ENCODE measurements at regions not wholly inside any gene's neighbourhood (a gene's known extent, or its start where the extent isn't known, plus 50 kb on each side); places are given as distances from the start of the nearest gene placed in this dataset.
"Not testable (repeated sequence)": the region's sequence is repeated elsewhere in the genome, so short reads cannot be mapped to it uniquely, and the experiment has no call there.

DNA sequence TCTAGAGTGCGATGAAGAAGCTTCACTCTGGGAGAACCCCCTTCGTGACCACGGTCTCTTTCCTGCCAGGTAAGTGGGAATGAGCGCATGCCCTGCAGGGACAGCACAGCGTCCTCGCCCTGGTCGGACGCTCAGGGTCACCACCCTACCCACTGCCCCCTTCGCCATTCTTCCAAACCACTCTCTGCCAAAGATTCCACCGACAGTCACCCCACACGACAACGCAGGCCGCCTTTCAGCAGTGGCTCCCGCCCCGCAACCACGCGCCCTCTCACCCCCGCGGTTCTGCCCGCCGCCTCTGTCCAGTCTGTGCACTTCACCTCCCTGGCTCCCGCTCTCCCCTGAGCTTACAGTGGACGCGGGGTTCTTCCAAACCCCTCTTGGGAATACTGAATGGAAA is 82.3 kb upstream of the FCGR1A start:
- not testable (repeated sequence) for DNase-seq

DNA sequence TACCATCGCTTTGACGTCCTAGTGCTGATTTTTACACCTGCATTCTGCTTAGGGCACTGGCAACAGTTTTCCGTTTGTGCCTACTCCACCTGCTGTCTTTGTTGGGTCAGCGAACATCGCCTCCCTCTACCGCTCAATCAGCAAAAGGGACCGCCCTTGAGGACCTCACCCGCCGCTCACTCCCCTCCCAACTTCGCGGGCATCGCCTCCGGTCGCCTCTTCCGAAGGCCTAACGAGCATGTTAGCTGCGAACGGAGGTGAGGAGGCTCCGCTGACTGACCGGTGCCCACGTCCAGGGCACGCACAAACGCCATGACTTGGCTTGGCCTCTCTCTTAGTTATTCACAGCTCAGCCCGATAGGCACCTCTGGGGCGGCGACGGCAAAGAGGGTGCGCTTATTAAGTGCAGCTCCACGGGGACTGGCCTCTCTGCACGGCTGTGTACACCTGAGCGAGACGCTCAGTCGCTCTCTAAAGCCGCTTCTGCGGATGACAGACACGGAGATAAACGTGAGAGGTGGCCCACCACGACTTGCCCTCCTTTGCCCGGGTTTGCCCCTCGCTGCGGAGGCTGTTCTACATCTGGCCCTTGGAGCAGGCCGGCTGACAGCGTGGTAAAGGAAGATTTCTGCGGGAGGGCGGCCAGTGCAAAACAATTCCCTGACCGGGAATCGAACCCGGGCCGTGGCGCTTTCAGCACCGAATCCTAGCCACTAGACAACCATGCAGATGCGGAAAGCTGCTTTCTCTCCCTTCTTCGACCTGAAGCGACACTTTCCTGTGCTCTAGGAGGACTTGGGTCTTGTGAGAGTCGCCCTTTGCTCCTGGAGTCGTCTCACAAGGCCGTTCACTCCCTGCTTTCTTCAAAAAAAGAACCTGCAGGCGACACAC is 81.6 kb upstream of the FCGR1A start:
- not testable (repeated sequence) for DNase-seq

DNA sequence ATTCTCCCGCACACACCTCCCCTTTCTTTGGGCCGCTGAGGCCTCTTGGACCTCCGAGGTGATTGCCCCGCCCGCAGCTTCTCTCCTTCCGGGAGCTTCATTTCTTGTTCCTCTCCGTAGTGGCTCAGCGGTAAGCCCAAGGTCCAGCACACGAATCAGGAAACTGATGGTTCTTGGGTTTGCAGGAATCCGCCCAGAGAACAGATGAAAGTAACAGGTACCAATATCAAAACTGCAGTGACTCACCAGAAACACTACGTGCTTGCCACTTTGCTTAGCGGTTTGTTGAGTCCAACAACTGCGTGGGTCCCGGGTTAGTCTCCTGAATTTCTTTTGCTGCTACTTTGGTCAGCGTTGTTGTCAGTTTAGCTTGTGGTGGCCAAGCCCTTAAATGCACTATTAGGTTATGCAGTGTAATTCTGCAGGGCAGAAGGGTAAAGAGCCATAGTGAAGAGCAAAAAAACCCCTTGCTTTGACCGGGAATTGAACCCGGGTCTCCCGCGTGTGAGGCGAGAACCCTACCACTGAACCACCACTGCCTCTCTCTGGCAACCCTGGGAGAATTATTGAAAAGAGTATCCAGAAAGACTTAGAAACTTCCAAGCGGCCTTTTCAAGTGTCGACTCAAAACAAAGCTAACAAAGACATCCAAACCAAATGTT is 74.2 kb upstream of the FCGR1A start:
- DNase-seq, result peak in 29 of 51 donors; percentile 3 to 91 (median 45)

DNA sequence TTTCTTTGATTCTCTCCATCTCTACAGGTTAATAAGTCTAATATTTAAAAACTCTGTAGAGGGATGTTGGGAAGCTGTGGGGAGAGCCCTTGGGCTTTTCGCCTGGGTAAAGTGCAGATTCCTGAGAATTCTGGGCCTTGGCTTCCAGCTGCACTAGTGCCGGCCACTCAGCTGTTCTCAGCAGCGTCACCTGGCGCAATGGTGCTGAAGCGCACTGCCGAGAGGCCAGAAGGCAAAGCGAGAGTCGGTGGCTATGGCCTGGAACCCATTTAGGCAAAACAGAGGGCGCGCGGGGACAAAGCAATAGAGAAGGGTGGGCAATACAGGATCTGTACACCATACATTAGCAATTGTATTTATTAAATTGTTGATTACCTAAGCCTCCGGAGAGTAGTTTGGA is 70.8 kb upstream of the FCGR1A start:
- DNase-seq, result not testable (repeated sequence)

DNA sequence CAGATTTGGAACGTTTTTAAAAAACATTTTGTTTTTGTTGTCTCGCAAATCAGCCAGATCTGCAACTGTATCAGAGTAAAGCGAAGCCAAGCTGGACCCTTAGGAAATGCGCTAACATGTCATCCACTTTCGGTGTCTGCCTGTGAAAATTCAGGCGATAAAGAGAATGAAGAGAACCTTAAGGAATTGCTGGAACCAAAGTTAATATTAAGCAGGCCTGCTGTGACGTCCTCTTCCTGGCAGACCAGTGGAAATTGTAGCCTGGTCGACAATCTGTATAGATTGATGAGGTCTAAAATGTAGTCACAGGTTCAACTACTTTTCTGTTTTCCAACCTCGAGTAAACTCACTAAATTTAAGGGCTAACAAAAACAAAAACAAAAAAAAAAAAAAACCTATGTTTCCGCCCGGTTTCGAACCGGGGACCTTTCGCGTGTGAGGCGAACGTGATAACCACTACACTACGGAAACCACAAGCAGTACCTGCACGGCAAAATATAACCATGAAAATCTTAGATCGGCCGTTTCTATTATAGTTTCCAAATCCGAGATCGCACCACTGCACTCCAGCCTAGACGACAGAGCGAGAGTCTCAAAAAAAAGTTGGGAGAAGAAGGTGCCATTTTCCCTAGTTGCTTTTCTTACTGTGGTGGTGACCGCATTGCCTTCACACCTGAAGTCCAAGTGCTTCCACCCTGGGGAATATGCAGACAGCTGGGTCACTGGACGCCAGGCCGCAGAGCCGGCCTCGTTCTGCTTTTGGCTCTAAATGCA is 70.2 kb upstream of the FCGR1A start:
- peak in 12 of 51 donors; percentile 0 to 56 (median 16) for DNase-seq

DNA sequence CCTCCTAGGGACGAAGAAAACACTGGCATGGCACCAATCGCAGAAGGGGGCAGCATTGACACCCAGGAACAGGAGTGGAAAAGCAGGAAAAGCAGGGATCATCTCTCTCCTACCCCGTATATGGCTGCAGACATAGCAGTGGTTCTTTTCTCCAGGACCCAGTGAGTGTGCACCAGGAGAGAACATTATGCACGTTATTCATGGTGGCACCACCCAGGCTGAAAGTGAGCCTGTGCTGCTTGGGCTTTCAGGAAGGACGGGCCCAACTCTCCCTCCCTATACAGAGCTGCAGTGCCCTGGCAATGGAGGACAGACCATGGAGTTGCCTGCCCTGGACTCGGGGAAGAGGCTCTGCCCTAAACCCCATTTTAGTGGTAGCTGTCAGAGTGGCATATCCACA is 69.0 kb upstream of the FCGR1A start:
- not testable (repeated sequence) for DNase-seq

DNA sequence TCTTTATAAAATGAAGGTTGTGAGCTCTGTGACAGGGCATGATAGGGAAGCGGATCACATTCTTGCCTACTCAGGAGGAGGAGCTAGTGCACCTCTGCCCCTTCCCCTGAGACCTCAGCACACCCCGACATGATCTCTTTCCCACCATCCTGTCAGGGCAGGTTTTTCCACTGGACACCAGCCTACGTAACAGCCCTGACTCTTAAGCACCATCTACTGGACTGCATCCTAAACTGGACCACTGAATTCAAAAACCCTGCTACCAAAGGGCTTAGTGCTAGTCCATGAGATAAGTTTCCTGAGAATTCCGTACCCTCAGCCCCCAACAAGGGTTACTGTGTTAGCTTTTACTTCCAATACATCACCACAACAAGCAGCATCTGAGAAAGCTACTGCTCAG is 68.5 kb upstream of the FCGR1A start:
- DNase-seq, result not testable (repeated sequence)

DNA sequence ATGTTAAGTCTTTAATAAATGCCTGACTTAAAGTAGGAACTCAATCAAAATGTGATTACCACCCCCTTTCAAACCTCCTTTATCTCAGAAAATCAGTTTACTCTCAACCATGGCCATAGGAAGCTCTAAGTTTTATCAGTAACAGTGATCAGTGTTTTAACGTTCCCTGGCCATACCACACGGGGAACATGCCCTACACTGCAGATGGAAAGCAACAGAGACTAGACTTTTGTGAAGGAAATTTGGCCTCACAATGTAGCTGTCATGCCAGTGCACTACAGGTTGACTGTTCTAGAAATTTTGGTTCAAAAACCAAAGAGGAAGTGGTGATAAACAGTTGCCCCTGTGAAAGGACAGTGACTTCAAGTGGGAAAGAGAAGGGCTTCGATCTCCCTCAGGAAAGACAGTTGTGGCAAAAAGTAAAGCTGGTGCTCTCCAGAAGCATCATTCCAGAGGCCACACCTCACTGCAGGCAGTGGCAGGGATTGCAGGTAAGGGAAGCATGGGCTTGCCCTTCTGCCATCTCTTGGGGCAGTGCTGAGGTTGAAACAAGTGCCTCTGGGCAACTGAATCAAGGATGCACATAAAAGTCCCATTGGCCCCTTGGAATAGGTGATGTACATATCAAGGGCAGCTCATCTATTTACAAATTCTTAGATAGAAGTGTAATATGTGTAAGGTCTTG is 57.7 kb upstream of the FCGR1A start:
- DNase-seq, result not testable (repeated sequence)

DNA sequence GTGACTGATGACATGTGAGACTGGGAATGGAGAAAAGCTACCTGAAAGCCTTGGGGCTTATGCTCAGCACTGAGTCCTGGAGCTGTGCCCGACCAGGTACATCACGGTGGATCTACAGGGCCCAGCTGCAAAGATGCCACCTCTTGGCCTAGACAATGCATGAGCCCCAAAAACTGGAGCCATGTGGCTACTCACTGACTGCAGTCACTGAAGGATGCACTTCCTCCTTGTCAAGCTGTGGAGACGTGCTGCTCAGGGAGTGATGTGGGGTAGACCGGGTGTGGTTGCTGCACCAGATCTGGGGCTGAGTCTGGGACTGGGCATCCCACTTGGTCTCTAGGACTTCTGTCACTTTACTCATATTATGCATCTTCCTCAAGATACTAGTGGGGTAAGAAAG is 55.8 kb upstream of the FCGR1A start:
- DNase-seq, result not testable (repeated sequence)

DNA sequence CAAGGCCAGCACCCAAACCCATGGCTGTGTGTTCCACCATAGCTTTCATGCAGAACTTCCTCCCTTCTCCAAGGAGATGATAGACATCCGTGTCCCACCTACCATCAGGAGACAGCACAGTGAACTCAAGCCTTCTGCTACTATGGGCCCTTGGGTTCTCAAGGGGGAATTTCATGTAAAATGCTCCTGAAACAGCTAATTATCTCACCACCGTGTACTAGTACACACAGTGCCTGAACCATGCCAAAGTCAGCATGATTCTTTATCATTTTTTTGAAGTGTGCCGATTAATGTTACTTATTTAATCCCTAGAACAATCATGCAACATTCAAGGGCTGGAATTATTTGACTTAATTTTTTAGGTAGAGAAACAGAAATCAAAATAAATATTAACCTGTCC is 53.9 kb upstream of the FCGR1A start:
- DNase-seq, result not testable (repeated sequence)
